ENCODE measurements at regions not wholly inside any gene's neighbourhood (a gene's known extent, or its start where the extent isn't known, plus 50 kb on each side); places are given as distances from the start of the nearest gene placed in this dataset.

DNA sequence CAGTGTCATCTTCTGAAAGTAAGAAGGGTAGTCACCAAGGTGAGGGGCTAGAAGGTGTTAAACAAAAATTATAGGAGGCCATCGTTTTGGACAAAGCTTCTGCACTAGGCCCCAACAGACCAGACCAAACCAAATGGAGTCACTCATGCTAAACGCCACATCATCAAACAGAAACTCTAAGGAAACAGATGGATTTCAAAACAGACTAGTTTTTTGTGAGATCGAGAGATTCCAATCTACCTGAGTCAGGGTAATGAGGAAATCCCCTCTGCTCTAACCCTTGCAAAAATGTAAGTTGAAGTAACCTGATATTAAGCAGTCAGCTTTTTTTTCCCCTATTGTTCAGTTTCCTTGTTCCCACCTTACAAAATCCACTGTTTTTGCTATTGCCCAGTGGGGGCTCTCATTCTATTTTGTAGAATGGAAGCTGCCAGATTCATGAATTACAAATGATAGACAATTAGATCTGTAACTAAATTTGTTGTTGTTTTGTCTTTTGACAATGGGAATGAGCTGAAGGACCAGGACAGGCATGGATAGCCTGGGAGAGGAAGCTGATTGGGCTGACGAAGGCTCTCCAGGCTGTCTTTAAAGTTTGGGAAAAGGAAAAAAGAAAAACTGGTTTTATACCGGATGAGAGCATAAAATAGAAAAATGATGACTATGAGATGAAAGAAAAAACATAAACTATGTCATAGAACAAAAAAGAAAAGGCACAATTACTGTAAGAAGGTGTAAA is 94.7 kb upstream of the ADAMTSL1 start:
- Histone ChIP-seq H3K4me1 (replicated peaks in 1 of 2; ENCODE audit: control insufficient read depth in 2 of 2, insufficient read depth in 2 of 2, low read length in 2 of 2) (no peaks in the 10 kb centered on the region), H3K36me3 (ENCODE audit: control insufficient read depth, insufficient read depth, low read length) (no peaks in the 10 kb centered on the region), H3K9ac (ENCODE audit: insufficient read depth in 1 of 2, low read depth in 2 of 2, low read length in 2 of 2) (no peak overlapping the region), H3K27me3 (ENCODE audit: control insufficient read depth in 2 of 2, insufficient read depth in 2 of 2, low read length in 2 of 2) (no peaks in the 10 kb centered on the region), H3K27ac (ENCODE audit: extremely low read depth, low read depth, low read length) (no peak overlapping the region), H3K4me3 (no peak overlapping the region), H3K9me1 (ENCODE audit: control insufficient read depth, insufficient read depth, low read length) (no peaks in the 10 kb centered on the region), H4K20me1 (replicated peaks; ENCODE audit: control insufficient read depth, insufficient read depth, low read length) (no peaks in the 10 kb centered on the region), H3K79me2 (ENCODE audit: control insufficient read depth, insufficient read depth, low read length) (no peaks in the 10 kb centered on the region), H2AFZ (ENCODE audit: low read depth, low read length) (no peak overlapping the region), H3K9me3 (replicated peaks; ENCODE audit: control insufficient read depth, insufficient read depth, low read depth, low read length) (no peaks in the 10 kb centered on the region), H3K4me2 (ENCODE audit: insufficient read depth, low read length) (no peak overlapping the region)
- WGBS (ENCODE audit: insufficient coverage, low coverage, missing lambda C conversion rate) = 3% methylated on average over 5 of the region's 5 CpGs
- TF ChIP-seq ADNP (tag; IDR thresholded peaks at IDR 0.05) = no peak
- TF ChIP-seq TAF15 (IDR thresholded peaks at IDR 0.05; ENCODE audit: low read depth, low read length) = no peak
- ChIA-PET POLR2A (no interaction called here), CTCF (ENCODE audit: low intra/inter-chr PET ratio) (no interaction called here)
- DNase-seq (ENCODE audit: extremely low read depth in 1 of 4, low spot score in 3 of 4) = no peak
- FAIRE-seq = no peak
- in situ Hi-C loops (cut with MboI) (no loop called here), intact Hi-C loops (cut with micrococcal nuclease) (no loop called here)
- ATAC-seq = no peak
- no TSS peak for BruUV-seq (replicated peaks)

DNA sequence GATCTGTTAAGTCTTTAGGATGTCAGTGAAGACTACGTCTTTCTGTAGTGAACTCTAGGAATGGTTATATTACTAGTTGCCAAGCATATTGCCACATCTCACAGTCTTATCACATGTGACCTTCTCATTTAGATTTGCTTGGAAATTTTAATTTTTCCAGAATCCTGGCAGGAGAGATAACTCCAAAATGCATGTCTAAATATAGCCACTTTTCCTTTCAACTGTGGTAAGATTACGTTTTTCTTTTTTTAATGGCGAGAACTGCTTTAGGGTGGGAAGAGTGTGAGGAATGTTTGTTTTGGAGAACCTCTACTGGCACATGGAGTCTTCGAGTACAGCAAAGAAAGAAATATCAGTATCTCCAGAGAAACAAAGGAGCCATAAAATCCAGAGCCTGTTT is 91.7 kb upstream of the ADAMTSL1 start:
- Histone ChIP-seq H3K9me1 (ENCODE audit: control insufficient read depth, insufficient read depth, low read length) (no peaks in the 10 kb centered on the region), H3K9ac (ENCODE audit: insufficient read depth in 1 of 2, low read depth in 2 of 2, low read length in 2 of 2) (no peak overlapping the region), H3K9me3 (replicated peaks; ENCODE audit: control insufficient read depth, insufficient read depth, low read depth, low read length) (no peaks in the 10 kb centered on the region), H3K79me2 (ENCODE audit: control insufficient read depth, insufficient read depth, low read length) (no peaks in the 10 kb centered on the region), H3K4me3 (no peak overlapping the region), H3K4me1 (replicated peaks in 1 of 2; ENCODE audit: control insufficient read depth in 2 of 2, insufficient read depth in 2 of 2, low read length in 2 of 2) (no peaks in the 10 kb centered on the region), H3K36me3 (ENCODE audit: control insufficient read depth, insufficient read depth, low read length) (no peaks in the 10 kb centered on the region), H3K4me2 (ENCODE audit: insufficient read depth, low read length) (no peak overlapping the region), H3K27me3 (ENCODE audit: control insufficient read depth in 2 of 2, insufficient read depth in 2 of 2, low read length in 2 of 2) (no peaks in the 10 kb centered on the region), H4K20me1 (replicated peaks; ENCODE audit: control insufficient read depth, insufficient read depth, low read length) (no peaks in the 10 kb centered on the region), H3K27ac (ENCODE audit: extremely low read depth, low read depth, low read length) (no peak overlapping the region), H2AFZ (ENCODE audit: low read depth, low read length) (no peak overlapping the region)
- POLR2A ChIA-PET = no interaction called here
- ATAC-seq = no peak
- 0% methylated on average over 4 of the region's 4 CpGs for WGBS (ENCODE audit: insufficient coverage, low coverage, missing lambda C conversion rate)
- FAIRE-seq = no peak
- BruUV-seq (replicated peaks) = no TSS peak
- DNase-seq (ENCODE audit: extremely low read depth in 1 of 4, low spot score in 3 of 4) = no peak
- intact Hi-C loops (cut with micrococcal nuclease) = no loop called here
- CTCF ChIA-PET (ENCODE audit: low intra/inter-chr PET ratio) = no interaction called here
- in situ Hi-C loops (cut with MboI) = no loop called here
- TF ChIP-seq CBX5 (IDR thresholded peaks at IDR 0.05; ENCODE audit: borderline replicate concordance, low read depth) (no peak), MYBL2 (IDR thresholded peaks at IDR 0.05; ENCODE audit: low read depth) (no peak), MYBL2 (CRISPR knock-in tag; IDR thresholded peaks at IDR 0.05; ENCODE audit: borderline replicate concordance) (no peak), ZNF408 (CRISPR knock-in tag; IDR thresholded peaks at IDR 0.05; ENCODE audit: low read depth) (no peak), SMARCE1 (IDR thresholded peaks at IDR 0.05) (no peak), ZC3H4 (CRISPR knock-in tag; IDR thresholded peaks at IDR 0.05; ENCODE audit: borderline replicate concordance) (no peak)
- TF ChIP-seq, protein P1, sequence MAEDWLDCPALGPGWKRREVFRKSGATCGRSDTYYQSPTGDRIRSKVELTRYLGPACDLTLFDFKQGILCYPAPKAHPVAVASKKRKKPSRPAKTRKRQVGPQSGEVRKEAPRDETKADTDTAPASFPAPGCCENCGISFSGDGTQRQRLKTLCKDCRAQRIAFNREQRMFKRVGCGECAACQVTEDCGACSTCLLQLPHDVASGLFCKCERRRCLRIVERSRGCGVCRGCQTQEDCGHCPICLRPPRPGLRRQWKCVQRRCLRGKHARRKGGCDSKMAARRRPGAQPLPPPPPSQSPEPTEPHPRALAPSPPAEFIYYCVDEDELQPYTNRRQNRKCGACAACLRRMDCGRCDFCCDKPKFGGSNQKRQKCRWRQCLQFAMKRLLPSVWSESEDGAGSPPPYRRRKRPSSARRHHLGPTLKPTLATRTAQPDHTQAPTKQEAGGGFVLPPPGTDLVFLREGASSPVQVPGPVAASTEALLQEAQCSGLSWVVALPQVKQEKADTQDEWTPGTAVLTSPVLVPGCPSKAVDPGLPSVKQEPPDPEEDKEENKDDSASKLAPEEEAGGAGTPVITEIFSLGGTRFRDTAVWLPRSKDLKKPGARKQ (CRISPR knock-in tag; IDR thresholded peaks at IDR 0.05) = no peak
- TF ChIP-seq, protein P2, sequence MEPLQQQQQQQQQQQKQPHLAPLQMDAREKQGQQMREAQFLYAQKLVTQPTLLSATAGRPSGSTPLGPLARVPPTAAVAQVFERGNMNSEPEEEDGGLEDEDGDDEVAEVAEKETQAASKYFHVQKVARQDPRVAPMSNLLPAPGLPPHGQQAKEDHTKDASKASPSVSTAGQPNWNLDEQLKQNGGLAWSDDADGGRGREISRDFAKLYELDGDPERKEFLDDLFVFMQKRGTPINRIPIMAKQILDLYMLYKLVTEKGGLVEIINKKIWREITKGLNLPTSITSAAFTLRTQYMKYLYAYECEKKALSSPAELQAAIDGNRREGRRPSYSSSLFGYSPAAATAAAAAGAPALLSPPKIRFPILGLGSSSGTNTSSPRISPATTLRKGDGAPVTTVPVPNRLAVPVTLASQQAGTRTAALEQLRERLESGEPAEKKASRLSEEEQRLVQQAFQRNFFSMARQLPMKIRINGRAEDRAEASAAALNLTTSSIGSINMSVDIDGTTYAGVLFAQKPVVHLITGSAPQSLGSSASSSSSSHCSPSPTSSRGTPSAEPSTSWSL (CRISPR knock-in tag; IDR thresholded peaks at IDR 0.05; ENCODE audit: borderline replicate concordance) = no peak
- TF ChIP-seq, protein P3, sequence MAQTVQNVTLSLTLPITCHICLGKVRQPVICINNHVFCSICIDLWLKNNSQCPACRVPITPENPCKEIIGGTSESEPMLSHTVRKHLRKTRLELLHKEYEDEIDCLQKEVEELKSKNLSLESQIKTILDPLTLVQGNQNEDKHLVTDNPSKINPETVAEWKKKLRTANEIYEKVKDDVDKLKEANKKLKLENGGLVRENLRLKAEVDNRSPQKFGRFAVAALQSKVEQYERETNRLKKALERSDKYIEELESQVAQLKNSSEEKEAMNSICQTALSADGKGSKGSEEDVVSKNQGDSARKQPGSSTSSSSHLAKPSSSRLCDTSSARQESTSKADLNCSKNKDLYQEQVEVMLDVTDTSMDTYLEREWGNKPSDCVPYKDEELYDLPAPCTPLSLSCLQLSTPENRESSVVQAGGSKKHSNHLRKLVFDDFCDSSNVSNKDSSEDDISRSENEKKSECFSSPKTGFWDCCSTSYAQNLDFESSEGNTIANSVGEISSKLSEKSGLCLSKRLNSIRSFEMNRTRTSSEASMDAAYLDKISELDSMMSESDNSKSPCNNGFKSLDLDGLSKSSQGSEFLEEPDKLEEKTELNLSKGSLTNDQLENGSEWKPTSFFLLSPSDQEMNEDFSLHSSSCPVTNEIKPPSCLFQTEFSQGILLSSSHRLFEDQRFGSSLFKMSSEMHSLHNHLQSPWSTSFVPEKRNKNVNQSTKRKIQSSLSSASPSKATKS (CRISPR knock-in tag; IDR thresholded peaks at IDR 0.05) = no peak

Measured in K562 (cell line).